ENCODE measurements at regions not wholly inside any gene's neighbourhood (a gene's known extent, or its start where the extent isn't known, plus 50 kb on each side); places are given as distances from the start of the nearest gene placed in this dataset.

DNA sequence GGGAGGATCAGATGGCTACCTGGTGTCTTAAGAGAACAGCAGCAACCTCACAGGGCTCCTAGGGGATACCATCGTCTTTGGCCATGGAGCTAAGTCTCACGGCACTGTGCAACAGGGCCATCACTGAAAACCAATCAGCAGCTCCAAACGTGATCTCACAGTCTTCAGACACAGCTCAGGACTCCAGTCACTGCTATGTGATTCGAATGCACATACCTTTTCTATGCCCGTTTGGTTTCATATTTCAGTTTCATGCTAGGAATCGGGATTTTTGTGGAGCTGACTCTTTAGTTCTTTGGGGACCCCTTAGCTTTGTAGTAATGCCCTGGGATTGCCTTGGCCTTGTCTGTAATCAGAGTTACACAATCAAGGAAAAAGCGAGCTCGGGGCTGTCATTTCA, 162.8 kb upstream of the CDH11 start:
- no peak for TF ChIP-seq CTCF (IDR thresholded peaks at IDR 0.05)
- no peak for TF ChIP-seq POLR2A (IDR thresholded peaks at IDR 0.05)

Data from Peyer's patch (tissue), 4 donors.